ENCODE measurements at regions not wholly inside any gene's neighbourhood (a gene's known extent, or its start where the extent isn't known, plus 50 kb on each side); places are given as distances from the start of the nearest gene placed in this dataset.

GRCh38 chr20:22315073-22315472, 269.3 kb downstream of the FOXA2 start:
- no peak for DNase-seq (ENCODE audit: low read depth)

DNA sequence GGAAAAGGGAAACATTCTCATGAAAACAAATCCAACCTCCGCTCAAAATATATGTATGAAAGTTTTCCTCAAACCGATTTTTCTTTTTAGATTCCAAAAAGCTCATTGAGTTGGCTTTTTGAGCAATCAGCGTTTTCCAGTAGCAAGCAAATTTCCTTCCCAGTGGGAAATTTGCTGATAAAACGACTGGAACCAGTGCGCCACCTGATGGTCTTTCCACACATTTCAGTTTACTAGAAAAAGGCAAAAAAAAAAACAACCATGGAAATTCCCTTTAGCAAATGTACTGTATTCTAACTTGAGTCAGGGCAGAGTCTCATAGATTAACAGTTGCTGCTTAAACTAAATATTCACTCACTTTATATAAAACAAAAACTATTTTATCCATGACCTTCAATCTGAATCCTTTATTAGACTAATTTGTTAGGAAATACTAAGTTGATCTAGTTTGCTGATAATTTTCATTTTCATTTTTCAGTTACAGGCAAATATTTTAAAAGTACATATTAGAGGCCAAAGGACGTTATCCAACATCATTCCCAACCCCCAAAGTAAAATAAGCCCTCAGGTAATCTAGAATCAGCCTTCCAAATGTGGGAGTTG, 271.5 kb downstream of the FOXA2 start:
- DNase-seq (ENCODE audit: low read depth): peak; percentile 34

GRCh38 chr20:22308934-22309333, 275.4 kb downstream of the FOXA2 start:
- no peak for DNase-seq (ENCODE audit: low read depth)

DNA sequence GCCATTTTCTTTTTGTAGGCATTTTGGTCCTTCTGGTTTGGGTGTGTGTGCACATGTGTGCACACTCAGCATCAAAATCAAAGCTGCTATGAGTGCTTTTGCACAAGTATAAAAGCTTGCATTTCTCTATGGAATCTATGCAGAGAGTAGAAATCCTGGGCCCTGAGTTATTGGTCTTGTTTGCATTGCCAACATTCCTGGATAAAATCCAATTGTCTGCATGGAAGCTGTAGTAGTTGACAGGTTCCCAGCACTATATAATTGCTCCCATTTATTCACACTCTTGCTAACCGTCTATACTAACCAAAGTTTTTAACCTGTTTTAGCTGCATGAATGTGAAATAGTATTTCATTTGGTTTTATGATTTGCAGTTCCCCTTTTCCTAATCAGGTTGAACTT, 277.0 kb downstream of the FOXA2 start:
- DNase-seq (ENCODE audit: low read depth): no peak

DNA sequence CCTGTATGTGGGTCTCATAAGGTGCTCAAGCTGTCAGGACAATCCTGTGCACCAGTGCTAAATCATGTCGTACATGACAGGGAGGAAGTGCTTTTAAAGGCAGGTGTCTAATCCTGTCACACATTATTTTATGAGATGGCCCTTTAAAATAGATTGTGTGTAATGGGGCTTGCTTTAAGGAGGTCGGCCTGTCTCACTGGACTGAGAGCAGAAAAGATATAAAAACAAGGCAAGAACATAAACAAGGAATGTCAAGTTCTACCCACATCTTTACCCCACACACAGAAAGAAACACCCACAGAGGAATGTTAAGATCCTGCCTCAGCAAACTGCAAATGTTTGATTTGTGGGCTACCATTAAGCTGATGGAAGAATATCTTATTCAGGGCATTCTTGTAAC, 279.0 kb downstream of the FOXA2 start:
- no peak for DNase-seq (ENCODE audit: low read depth)

DNA sequence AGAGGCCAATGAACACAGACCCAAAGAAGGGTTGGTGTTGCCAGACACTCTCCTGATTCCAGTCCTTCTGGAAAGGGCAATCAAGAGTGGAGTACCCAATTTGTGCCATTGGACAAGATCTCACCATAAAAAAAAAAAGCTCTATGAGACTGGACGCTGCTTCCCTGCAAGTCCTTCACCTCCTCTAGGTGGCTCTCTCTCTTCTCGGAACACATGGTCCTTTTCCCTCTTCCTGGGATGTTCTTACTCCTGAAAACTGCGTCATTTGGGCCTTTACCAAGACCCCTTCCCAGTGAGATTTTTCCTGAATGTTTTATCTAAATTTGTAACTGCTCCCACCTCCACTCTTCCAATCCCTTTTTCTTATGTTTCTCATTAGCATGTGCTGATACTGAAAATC, 280.8 kb downstream of the FOXA2 start:
- DNase-seq (ENCODE audit: low read depth): no peak

DNA sequence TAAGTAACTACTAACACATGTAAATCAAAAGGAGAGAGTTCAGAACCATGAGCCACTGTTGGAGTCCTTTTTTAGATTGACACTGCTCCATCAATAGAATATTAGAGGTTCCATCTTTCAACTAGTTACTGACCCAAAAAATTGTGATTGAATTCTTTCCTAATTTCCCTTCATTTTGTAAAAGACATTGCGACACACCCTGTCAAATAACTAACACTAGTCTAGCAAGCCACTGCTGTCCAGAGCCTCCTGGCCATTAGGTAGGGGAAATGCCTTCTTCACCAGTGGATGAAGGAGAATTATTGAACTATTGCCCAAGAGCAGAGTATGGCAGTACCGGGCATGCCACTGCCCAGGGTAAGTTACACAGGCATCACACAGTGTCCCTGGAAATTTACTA, 282.3 kb downstream of the FOXA2 start:
- no peak for DNase-seq (ENCODE audit: low read depth)

GRCh38 chr20:22293886-22294285, 290.5 kb downstream of the FOXA2 start:
- no peak for DNase-seq (ENCODE audit: low read depth)

DNA sequence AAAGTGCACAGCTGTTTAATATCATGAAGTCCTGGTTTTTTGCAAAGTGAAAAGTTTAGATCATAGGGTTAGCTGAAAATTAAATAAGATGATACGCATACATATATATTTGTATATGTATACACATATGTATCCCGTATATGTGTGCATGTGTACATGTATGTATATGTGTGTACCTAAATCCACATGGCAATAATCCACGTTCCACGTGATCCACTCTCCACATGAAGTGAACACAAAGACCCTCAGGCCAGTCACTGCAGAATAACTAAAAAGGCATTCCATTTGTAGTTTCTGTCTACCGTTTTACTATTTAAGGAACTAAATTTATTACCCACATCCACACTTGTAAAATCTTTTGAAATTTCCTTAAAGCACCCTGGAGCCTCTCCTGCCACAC, 294.9 kb downstream of the FOXA2 start:
- no peak for DNase-seq (ENCODE audit: low read depth)

- DNase-seq (ENCODE audit: low read depth): no peak
Measured at GRCh38 chr20:22288957-22289356, 295.4 kb downstream of the FOXA2 start.

GRCh38 chr20:22288156-22288555, 296.2 kb downstream of the FOXA2 start:
- no peak for DNase-seq (ENCODE audit: low read depth)

- no peak for DNase-seq (ENCODE audit: low read depth)
Measured at GRCh38 chr20:22285555-22285954, 298.8 kb downstream of the FOXA2 start.

GRCh38 chr20:22282696-22283095, 301.7 kb downstream of the FOXA2 start:
- no peak for DNase-seq (ENCODE audit: low read depth)

GRCh38 chr20:22274330-22274729, 310.0 kb downstream of the FOXA2 start:
- DNase-seq (ENCODE audit: low read depth): no peak

DNA sequence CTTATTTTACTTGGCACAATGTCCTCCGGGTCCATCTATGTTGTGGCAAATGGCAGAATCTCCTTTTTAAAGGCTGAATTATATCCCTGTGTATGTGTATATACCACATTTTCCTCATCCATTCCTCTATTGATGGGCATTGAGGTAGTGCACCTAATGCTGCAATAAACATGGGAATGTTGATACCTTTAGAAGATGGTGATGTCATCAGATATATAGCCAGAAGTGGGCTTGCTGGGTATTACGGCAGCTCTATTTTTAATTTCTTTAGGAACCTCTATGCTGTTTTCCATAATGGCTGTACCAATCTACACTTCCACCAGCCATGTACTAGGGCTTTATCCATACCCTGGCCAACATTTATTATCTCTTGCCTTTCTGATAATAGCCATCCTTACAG, 315.7 kb downstream of the FOXA2 start:
- DNase-seq (ENCODE audit: low read depth): no peak

DNA sequence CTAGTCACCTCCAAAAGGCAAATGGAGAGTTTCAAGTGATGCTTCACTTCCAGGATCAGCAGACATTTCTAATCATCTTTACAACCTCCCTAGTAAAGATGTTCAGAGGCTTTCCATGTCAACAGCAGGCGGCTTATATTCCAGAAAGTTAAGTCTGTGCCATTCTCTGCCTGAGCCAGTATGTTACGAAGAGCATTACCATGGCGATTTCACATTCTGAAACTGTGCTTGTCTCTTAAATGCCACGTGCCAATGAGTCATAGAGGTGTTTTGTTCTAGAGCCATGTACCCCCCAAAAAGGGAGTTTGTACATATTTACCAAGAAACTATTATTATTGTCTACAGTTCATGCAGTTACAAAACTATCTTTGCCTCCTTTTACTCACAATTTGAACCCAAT, 319.5 kb downstream of the FOXA2 start:
- DNase-seq (ENCODE audit: low read depth): no peak

GRCh38 chr20:22260506-22260905, 323.9 kb downstream of the FOXA2 start:
- no peak for DNase-seq (ENCODE audit: low read depth)

GRCh38 chr20:22257912-22258311, 326.5 kb downstream of the FOXA2 start:
- DNase-seq (ENCODE audit: low read depth): no peak

- DNase-seq (ENCODE audit: low read depth): no peak
Measured at GRCh38 chr20:22248051-22248667, 336.2 kb downstream of the FOXA2 start.

- DNase-seq (ENCODE audit: low read depth): no peak
Measured at GRCh38 chr20:22245139-22245538, 339.2 kb downstream of the FOXA2 start.

DNA sequence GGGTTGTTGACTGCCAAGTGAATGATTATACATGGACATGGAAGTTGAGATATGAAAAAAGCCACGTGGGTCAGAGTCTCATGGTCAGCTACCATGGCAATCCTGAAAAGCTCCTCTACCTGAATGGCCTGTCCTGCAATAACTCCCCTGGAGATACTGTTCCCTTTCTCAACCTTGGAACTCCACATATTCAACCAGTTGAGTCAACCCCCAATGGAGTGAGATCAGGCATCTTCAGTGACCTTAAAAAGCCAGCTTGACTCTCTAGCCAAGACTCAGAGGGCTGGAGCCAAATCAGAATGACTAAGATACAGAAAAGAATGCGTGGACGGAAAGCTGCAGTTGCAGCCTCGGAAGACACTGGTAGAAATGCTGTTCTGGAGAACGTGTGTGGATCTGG, 341.3 kb downstream of the FOXA2 start:
- DNase-seq (ENCODE audit: low read depth): no peak

- DNase-seq (ENCODE audit: low read depth): no peak
Measured at GRCh38 chr20:22241609-22242008, 342.8 kb downstream of the FOXA2 start.

GRCh38 chr20:22232923-22233322, 351.4 kb downstream of the FOXA2 start:
- no peak for DNase-seq (ENCODE audit: low read depth)

- no peak for DNase-seq (ENCODE audit: low read depth)
Measured at GRCh38 chr20:22232473-22232872, 351.9 kb downstream of the FOXA2 start.
